ENCODE measurements at regions not wholly inside any gene's neighbourhood (a gene's known extent, or its start where the extent isn't known, plus 50 kb on each side); places are given as distances from the start of the nearest gene placed in this dataset.

DNA sequence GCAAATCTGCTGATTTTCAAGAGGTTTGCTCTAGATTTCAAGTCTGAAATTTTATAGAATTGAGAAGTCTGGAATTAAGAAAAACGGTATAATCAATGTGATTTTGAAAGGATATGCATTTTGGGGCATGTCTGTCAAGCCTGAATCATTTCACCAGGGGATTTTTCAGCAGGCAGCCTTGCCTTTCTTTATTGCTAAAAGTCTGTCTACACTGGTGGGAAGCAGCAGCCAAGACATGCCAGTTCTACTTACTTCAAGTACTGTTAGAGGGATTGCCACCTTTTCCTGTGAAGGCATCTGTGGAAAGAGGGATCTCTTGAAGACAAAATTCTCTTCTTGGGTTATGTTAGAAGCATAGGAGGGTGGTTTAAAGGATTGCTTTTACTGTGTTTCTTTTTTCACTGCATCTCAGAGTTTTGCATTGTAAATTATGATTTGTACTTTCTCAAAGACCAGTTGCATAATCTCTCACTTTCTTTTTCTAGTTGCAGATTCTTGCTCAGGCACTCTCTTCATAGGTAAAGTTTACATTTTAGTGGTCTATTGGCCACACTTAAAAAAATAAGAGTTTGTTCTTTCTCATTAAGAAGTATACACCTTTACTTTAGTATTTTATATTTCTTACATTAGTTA is 837.0 kb downstream of the GALC start:
- no peak for TF ChIP-seq POLR2A (IDR thresholded peaks at IDR 0.05)
- TF ChIP-seq, protein P1, sequence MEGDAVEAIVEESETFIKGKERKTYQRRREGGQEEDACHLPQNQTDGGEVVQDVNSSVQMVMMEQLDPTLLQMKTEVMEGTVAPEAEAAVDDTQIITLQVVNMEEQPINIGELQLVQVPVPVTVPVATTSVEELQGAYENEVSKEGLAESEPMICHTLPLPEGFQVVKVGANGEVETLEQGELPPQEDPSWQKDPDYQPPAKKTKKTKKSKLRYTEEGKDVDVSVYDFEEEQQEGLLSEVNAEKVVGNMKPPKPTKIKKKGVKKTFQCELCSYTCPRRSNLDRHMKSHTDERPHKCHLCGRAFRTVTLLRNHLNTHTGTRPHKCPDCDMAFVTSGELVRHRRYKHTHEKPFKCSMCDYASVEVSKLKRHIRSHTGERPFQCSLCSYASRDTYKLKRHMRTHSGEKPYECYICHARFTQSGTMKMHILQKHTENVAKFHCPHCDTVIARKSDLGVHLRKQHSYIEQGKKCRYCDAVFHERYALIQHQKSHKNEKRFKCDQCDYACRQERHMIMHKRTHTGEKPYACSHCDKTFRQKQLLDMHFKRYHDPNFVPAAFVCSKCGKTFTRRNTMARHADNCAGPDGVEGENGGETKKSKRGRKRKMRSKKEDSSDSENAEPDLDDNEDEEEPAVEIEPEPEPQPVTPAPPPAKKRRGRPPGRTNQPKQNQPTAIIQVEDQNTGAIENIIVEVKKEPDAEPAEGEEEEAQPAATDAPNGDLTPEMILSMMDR (IDR thresholded peaks at IDR 0.05): no peak

Measured in adrenal gland (tissue), 5 donors.